ENCODE measurements at regions not wholly inside any gene's neighbourhood (a gene's known extent, or its start where the extent isn't known, plus 50 kb on each side); places are given as distances from the start of the nearest gene placed in this dataset.

DNA sequence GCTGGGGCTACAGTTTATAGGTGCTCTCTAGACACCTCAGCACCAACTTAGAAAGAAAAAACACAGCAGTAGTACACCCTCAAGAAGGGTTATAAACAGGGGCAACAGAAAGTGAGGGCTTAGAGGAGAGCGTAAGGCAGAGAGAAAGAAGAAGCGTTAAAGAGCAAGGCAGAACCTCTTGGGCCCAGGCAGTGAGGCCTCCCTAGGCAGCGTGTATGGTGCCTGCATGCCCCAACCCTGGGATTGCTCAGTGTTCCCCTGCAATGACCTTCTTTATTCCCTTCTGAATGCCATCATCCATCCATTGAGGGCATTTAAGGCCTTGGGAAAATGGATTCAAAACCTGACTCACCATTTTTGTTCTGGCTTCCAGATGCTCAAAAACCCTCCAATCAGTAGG is 130.0 kb upstream of the ARG1 start:
- TF ChIP-seq, protein P1, sequence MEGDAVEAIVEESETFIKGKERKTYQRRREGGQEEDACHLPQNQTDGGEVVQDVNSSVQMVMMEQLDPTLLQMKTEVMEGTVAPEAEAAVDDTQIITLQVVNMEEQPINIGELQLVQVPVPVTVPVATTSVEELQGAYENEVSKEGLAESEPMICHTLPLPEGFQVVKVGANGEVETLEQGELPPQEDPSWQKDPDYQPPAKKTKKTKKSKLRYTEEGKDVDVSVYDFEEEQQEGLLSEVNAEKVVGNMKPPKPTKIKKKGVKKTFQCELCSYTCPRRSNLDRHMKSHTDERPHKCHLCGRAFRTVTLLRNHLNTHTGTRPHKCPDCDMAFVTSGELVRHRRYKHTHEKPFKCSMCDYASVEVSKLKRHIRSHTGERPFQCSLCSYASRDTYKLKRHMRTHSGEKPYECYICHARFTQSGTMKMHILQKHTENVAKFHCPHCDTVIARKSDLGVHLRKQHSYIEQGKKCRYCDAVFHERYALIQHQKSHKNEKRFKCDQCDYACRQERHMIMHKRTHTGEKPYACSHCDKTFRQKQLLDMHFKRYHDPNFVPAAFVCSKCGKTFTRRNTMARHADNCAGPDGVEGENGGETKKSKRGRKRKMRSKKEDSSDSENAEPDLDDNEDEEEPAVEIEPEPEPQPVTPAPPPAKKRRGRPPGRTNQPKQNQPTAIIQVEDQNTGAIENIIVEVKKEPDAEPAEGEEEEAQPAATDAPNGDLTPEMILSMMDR (conservative IDR thresholded peaks at IDR 0.05; ENCODE audit: low read depth in 2 of 2): no peak
- TF ChIP-seq POLR2AphosphoS5 (IDR thresholded peaks at IDR 0.05; ENCODE audit: low read depth) (no peak), REST (IDR thresholded peaks at IDR 0.05; ENCODE audit: unreplicated experiment) (no peak), EZH2 (IDR thresholded peaks at IDR 0.05; ENCODE audit: low read depth, unreplicated experiment) (no peak), EZH2phosphoT487 (IDR thresholded peaks at IDR 0.05; ENCODE audit: unreplicated experiment) (no peak), NANOG (IDR thresholded peaks at IDR 0.05; ENCODE audit: borderline replicate concordance) (no peak), CREB1 (CRISPR knock-in tag; IDR thresholded peaks at IDR 0.05; ENCODE audit: low read depth) (no peak), ZNF331 (CRISPR knock-in tag; IDR thresholded peaks at IDR 0.05; ENCODE audit: low read depth) (no peak), JUNB (IDR thresholded peaks at IDR 0.05; ENCODE audit: unreplicated experiment) (no peak), ZNF114 (CRISPR knock-in tag; IDR thresholded peaks at IDR 0.05) (no peak), ETS1 (IDR thresholded peaks at IDR 0.05) (no peak), STAT1 (IDR thresholded peaks at IDR 0.05; ENCODE audit: unreplicated experiment) (no peak)
- TF ChIP-seq, protein P2, sequence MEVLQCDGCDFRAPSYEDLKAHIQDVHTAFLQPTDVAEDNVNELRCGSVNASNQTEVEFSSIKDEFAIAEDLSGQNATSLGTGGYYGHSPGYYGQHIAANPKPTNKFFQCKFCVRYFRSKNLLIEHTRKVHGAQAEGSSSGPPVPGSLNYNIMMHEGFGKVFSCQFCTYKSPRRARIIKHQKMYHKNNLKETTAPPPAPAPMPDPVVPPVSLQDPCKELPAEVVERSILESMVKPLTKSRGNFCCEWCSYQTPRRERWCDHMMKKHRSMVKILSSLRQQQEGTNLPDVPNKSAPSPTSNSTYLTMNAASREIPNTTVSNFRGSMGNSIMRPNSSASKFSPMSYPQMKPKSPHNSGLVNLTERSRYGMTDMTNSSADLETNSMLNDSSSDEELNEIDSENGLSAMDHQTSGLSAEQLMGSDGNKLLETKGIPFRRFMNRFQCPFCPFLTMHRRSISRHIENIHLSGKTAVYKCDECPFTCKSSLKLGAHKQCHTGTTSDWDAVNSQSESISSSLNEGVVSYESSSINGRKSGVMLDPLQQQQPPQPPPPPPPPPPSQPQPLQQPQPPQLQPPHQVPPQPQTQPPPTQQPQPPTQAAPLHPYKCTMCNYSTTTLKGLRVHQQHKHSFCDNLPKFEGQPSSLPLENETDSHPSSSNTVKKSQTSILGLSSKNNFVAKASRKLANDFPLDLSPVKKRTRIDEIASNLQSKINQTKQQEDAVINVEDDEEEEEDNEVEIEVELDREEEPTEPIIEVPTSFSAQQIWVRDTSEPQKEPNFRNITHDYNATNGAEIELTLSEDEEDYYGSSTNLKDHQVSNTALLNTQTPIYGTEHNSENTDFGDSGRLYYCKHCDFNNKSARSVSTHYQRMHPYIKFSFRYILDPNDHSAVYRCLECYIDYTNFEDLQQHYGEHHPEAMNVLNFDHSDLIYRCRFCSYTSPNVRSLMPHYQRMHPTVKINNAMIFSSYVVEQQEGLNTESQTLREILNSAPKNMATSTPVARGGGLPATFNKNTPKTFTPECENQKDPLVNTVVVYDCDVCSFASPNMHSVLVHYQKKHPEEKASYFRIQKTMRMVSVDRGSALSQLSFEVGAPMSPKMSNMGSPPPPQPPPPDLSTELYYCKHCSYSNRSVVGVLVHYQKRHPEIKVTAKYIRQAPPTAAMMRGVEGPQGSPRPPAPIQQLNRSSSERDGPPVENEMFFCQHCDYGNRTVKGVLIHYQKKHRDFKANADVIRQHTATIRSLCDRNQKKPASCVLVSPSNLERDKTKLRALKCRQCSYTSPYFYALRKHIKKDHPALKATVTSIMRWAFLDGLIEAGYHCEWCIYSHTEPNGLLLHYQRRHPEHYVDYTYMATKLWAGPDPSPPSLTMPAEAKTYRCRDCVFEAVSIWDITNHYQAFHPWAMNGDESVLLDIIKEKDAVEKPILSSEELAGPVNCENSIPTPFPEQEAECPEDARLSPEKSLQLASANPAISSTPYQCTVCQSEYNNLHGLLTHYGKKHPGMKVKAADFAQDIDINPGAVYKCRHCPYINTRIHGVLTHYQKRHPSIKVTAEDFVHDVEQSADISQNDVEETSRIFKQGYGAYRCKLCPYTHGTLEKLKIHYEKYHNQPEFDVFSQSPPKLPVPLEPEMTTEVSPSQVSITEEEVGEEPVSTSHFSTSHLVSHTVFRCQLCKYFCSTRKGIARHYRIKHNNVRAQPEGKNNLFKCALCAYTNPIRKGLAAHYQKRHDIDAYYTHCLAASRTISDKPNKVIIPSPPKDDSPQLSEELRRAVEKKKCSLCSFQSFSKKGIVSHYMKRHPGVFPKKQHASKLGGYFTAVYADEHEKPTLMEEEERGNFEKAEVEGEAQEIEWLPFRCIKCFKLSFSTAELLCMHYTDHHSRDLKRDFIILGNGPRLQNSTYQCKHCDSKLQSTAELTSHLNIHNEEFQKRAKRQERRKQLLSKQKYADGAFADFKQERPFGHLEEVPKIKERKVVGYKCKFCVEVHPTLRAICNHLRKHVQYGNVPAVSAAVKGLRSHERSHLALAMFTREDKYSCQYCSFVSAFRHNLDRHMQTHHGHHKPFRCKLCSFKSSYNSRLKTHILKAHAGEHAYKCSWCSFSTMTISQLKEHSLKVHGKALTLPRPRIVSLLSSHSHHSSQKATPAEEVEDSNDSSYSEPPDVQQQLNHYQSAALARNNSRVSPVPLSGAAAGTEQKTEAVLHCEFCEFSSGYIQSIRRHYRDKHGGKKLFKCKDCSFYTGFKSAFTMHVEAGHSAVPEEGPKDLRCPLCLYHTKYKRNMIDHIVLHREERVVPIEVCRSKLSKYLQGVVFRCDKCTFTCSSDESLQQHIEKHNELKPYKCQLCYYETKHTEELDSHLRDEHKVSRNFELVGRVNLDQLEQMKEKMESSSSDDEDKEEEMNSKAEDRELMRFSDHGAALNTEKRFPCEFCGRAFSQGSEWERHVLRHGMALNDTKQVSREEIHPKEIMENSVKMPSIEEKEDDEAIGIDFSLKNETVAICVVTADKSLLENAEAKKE (CRISPR knock-in tag; IDR thresholded peaks at IDR 0.05): no peak

Data from GM23338 (cell line).